Duodenal mucosa (tissue), 2 donors: ENCODE measurements at regions not wholly inside any gene's neighbourhood (a gene's known extent, or its start where the extent isn't known, plus 50 kb on each side); places are given as distances from the start of the nearest gene placed in this dataset.

Experiments used
- H3K27ac ChIP-seq: one replicate; pipeline ENCODE4 v1.7.0; 2013; ENCODE audit warnings: low read depth, low read length
- H3K27me3 ChIP-seq, 2 donors: one replicate each; pipeline ENCODE4 v1.7.0; 2013; ENCODE audit warnings: low read length in 2 of 2, control low read depth in 1 of 2; ENCODE audit not compliant: insufficient read depth in 2 of 2, control insufficient read depth in 1 of 2
- H3K36me3 ChIP-seq, 2 donors: one replicate each; pipeline ENCODE4 v1.7.0; 2013; ENCODE audit warnings: low read length in 2 of 2, control low read depth in 1 of 2; ENCODE audit not compliant: insufficient read depth in 2 of 2, control insufficient read depth in 1 of 2
- H3K4me1 ChIP-seq, 2 donors: one replicate each; pipeline ENCODE4 v1.7.0; 2013; ENCODE audit warnings: low read length in 2 of 2, control low read depth in 1 of 2; ENCODE audit not compliant: insufficient read depth in 2 of 2, control insufficient read depth in 1 of 2
- H3K4me3 ChIP-seq, 2 donors: one replicate each; pipeline ENCODE4 v1.7.0; 2013; ENCODE audit warnings: low read length in 2 of 2, low read depth in 1 of 2
- H3K9ac ChIP-seq, 2 donors: one replicate each; pipeline ENCODE4 v1.7.0; 2013; ENCODE audit warnings: low read length in 2 of 2, low read depth in 1 of 2
- H3K9me3 ChIP-seq, 2 donors: one replicate each; pipeline ENCODE4 v1.7.0; 2013; ENCODE audit warnings: low read length in 2 of 2, control low read depth in 1 of 2; ENCODE audit not compliant: control insufficient read depth in 1 of 2

GRCh38 chr14:25759256-25759655 lies 709.3 kb upstream of the STXBP6 start:
- Histone ChIP-seq H3K27ac (no peak overlapping the region), H3K4me3 (no peak overlapping the region), H3K9ac (no peak overlapping the region), H3K4me1 (no peaks in the 10 kb centered on the region), H3K9me3 (peaks cover 6 to 14% of the 10 kb centered on the region in 2 donors), H3K36me3 (no peaks in the 10 kb centered on the region), H3K27me3 (no peaks in the 10 kb centered on the region)

GRCh38 chr14:25757364-25757763 lies 707.4 kb upstream of the STXBP6 start:
- no peak overlapping the region for H3K4me3 ChIP-seq
- H3K9ac ChIP-seq = no peak overlapping the region
- peaks cover 6 to 17% of the 10 kb centered on the region in 2 donors for H3K9me3 ChIP-seq
- no peaks in the 10 kb centered on the region for H3K4me1 ChIP-seq
- H3K27me3 ChIP-seq = no peaks in the 10 kb centered on the region
- no peak overlapping the region for H3K27ac ChIP-seq
- H3K36me3 ChIP-seq = no peaks in the 10 kb centered on the region

- no peak overlapping the region for H3K27ac ChIP-seq
- no peak overlapping the region for H3K4me3 ChIP-seq
- H3K4me1 ChIP-seq = no peaks in the 10 kb centered on the region
- H3K36me3 ChIP-seq = no peaks in the 10 kb centered on the region
- peaks cover 6 to 17% of the 10 kb centered on the region in 2 donors for H3K9me3 ChIP-seq
- no peaks in the 10 kb centered on the region for H3K27me3 ChIP-seq
- no peak overlapping the region for H3K9ac ChIP-seq
Observed at GRCh38 chr14:25756876-25757275, 706.9 kb upstream of the STXBP6 start.

DNA sequence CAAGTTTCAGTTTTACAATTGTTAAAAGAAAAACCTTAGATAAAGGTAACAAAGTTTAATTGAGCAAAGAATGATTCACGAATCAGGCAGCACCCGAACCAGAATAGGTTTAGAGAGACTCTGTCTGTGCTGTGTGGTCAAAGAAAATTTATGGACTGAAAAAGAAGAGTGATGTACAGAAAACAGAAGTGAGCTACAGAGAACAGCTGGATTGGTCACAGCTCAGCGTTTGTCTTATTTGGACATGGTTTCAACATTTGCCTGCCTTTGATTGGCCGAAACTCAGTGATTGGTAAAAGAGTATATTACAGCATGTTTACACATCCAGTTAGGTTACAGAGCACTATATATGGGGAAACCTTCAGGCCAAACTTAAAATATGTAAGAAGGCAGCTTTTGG lies 703.2 kb upstream of the STXBP6 start:
- peaks cover 2 to 19% of the 10 kb centered on the region in 2 donors for H3K9me3 ChIP-seq
- no peaks in the 10 kb centered on the region for H3K27me3 ChIP-seq
- H3K4me1 ChIP-seq = no peaks in the 10 kb centered on the region
- no peak overlapping the region for H3K9ac ChIP-seq
- no peaks in the 10 kb centered on the region for H3K36me3 ChIP-seq
- H3K4me3 ChIP-seq = no peak overlapping the region
- H3K27ac ChIP-seq = no peak overlapping the region

DNA sequence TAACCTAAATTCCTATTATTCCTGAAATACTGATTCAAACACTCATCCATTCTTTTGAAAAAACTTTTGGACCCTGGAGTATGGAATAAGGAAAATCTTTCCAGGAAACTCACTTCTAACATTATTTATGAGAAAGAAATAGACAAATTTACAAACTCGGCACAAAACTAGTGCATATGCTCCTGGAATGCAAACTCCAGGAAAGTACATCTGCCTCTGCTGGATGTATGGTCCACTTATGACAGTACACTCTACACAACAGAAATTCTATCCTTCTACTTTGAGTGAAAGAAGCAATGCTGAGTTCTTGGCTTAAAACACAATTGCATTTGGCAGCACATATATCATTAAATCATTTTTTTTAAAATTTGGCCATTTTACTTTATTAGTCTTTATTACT lies 700.5 kb upstream of the STXBP6 start:
- H3K27me3 ChIP-seq = no peaks in the 10 kb centered on the region
- H3K27ac ChIP-seq = no peak overlapping the region
- H3K4me1 ChIP-seq = no peaks in the 10 kb centered on the region
- no peak overlapping the region for H3K4me3 ChIP-seq
- H3K36me3 ChIP-seq = no peaks in the 10 kb centered on the region
- H3K9ac ChIP-seq = no peak overlapping the region
- peaks cover 2 to 16% of the 10 kb centered on the region in 2 donors for H3K9me3 ChIP-seq
